GM12873 (cell line): ENCODE measurements at regions not wholly inside any gene's neighbourhood (a gene's known extent, or its start where the extent isn't known, plus 50 kb on each side); places are given as distances from the start of the nearest gene placed in this dataset.

Source experiments
- CTCF ChIP-seq: IDR thresholded peaks from 2 replicates; pipeline ENCODE4 v1.5.1; 2012; ENCODE audit warnings: low read depth, mild to moderate bottlenecking, moderate library complexity, low read length, control low read depth; ENCODE audit not compliant: insufficient read depth; ENCODE audit errors: missing control alignments

DNA sequence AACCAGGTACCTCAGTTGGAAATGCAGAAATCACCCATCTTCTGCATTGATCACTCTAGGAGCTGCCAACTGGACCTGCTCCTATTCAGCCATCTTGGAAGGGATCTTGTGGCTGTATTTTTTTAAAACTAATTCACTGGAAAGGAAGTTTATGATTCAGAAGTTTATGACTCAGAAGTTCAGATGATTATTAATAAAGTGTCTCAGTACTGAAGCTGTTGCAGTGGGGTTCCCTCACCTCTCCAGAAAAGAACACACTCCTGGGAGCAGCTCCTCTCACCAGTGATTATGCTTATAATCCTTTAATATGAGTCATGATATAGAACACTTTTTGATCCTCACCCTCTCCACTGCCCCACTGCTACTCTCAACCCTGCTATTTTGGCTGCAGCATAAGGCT is 291.2 kb upstream of the HS3ST5 start:
- TF ChIP-seq CTCF = no peak

DNA sequence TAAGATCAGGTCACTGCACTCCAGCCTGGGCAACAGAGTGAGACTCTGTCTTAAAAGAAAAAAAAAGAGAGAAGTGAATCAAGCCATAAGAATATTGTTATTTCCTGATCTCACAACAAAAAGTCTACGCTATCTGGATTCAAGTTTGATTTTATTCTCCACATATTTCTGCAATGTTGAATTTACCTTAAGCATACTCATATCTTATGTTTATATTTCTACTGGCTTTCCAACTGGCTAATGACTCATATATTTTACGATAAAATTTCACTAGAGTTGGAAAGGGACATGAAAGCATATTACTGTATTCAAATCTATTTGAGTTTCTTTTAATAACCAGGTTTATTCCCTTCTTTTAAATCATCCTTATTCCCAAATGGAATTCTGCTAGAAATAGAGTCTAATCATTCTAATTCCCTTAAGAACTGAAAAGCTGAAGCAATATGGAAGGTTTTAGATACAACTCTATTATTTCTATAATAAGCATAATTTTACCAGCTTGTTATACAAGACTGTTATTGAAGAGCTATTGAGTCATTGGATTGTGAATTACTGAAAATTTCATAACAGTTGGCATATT is 276.9 kb upstream of the HS3ST5 start:
- no peak for TF ChIP-seq CTCF

DNA sequence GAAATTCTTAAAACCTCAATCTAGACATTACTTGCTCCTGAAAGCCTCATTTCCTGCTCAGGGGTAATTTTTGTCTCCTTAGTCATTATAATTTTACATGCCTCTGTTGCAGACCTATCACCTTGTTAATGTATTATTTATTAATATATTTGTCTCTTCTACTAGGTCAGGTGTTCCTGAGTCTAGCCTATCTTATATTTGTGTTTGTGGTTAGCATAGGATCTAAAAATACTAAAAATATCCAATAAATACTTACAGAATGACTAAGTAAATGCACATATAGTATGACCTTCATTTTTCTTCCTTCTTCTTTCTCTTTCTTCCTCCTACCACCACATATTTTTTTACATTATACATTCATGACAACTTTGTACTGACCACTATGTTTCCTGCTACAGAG is 268.9 kb upstream of the HS3ST5 start:
- TF ChIP-seq CTCF = no peak

DNA sequence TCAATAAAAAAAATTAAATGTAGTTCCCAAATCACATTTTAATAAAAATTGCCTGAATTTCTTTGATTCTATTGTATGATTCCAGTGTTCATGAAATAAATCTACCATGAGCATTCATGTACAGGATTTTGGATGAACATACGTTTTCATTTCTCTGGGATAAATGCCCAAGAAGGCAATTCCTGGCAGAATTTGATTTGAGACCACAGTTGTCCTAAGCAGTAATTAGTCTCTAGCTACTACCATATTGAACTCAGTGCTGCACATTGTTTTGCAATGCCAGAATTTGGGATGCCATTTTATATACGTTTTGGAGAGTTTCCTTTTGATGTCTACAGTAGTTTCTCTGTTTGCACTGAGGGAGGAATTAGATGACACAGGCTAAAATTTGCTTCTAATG is 265.3 kb upstream of the HS3ST5 start:
- TF ChIP-seq CTCF = no peak

DNA sequence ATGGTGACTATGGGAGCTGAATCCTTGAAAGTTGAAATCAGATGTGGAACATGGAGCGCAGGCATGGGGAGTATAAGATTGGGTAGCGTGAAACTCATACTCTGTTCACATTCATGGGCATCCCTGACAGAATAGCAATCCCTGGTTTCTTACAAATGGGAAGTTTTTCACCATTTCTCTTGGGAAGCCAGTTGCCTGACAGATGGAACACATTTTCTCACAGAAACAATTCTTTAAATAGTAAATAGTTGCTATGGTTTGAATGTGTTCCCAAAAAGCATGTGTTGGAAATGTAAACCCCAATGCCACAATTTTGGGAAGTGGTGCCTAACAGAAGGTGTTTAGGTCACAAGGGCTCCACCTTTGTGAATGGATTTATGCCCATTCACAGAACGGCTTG is 262.8 kb upstream of the HS3ST5 start:
- no peak for TF ChIP-seq CTCF

- TF ChIP-seq CTCF = no peak
Observed at GRCh38 chr6:114600381-114600780, 257.6 kb upstream of the HS3ST5 start.

DNA sequence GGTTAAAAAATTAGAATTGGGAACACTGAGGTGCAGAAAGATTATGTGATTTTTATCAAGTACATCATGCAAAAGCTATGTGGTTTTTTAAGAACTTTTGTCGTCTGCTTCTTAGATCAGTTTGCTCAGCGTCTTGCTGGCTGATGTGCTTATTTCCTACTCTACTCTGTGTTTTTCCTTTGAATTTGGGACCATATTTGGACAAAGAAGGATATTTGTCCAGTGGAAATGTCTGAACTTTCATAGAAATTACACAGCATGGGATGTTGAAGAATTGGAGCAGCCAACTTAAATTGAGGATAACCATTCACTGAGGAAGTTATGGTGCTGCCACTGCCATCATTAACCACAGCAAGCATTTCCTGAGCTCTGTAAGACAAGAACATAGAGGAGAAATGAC is 252.8 kb upstream of the HS3ST5 start:
- TF ChIP-seq CTCF = no peak
